Endodermal cell (in vitro differentiated cells): ENCODE measurements at regions not wholly inside any gene's neighbourhood (a gene's known extent, or its start where the extent isn't known, plus 50 kb on each side); places are given as distances from the start of the nearest gene placed in this dataset.

Experiments used
- DNase-seq: peaks from one replicate; pipeline ENCODE4 v3.0.0-alpha.2; 2017
- H3K27ac ChIP-seq: 2 replicates; pipeline ENCODE4 v1.5.1; 2013; ENCODE audit warnings: mild to moderate bottlenecking, low read depth, low read length, moderate library complexity
- H3K27me3 ChIP-seq: 2 replicates; pipeline ENCODE4 v1.6.1; 2013; ENCODE audit warnings: mild to moderate bottlenecking, low read length, moderate library complexity; ENCODE audit not compliant: insufficient read depth, control insufficient read depth, poor library complexity, severe bottlenecking
- H3K36me3 ChIP-seq: 2 replicates; pipeline ENCODE4 v1.7.0; 2013; ENCODE audit warnings: mild to moderate bottlenecking, low read length, moderate library complexity; ENCODE audit not compliant: control insufficient read depth, insufficient read depth
- H3K4me1 ChIP-seq: one replicate; pipeline ENCODE4 v1.7.0; 2013; ENCODE audit warnings: low read length; ENCODE audit not compliant: control insufficient read depth, insufficient read depth
- H3K4me3 ChIP-seq: 2 replicates; pipeline ENCODE4 v1.5.1; 2013; ENCODE audit warnings: mild to moderate bottlenecking, low read length, moderate library complexity
- H3K9ac ChIP-seq: 2 replicates; pipeline ENCODE4 v1.6.1; 2013; ENCODE audit warnings: mild to moderate bottlenecking, low read length, moderate library complexity; ENCODE audit not compliant: poor library complexity, severe bottlenecking; ENCODE audit errors: extremely low read depth
- H3K9me3 ChIP-seq: 2 replicates; pipeline ENCODE4 v1.6.1; 2013; ENCODE audit warnings: mild to moderate bottlenecking, low read length, moderate library complexity; ENCODE audit not compliant: control insufficient read depth
- H3K27ac Mint-ChIP-seq: 2 replicates; pipeline ENCODE4 v1.8.0; 2020; ENCODE audit warnings: mixed read lengths
- H3K27me3 Mint-ChIP-seq: 2 replicates; pipeline ENCODE4 v1.8.0; 2021; ENCODE audit warnings: mild to moderate bottlenecking, mixed read lengths; ENCODE audit not compliant: insufficient read depth
- H3K36me3 Mint-ChIP-seq: 2 replicates; pipeline ENCODE4 v1.8.0; 2020; ENCODE audit warnings: low read depth, mixed read lengths
- H3K4me1 Mint-ChIP-seq: 2 replicates; pipeline ENCODE4 v1.8.0; 2020; ENCODE audit warnings: mixed read lengths
- H3K4me3 Mint-ChIP-seq: 2 replicates; pipeline ENCODE4 v1.8.0; 2020; ENCODE audit warnings: mild to moderate bottlenecking, moderate library complexity, mixed read lengths
- H3K9me3 Mint-ChIP-seq: 2 replicates; pipeline ENCODE4 v1.8.0; 2020; ENCODE audit warnings: mild to moderate bottlenecking, mixed read lengths
- CTCF ChIP-seq: fragments of 200-600 bp; sonication (generic); conservative IDR thresholded peaks from 2 replicates; pipeline ENCODE4 v1.5.0; 2021; ENCODE audit warnings: antibody characterized with exemption, mild to moderate bottlenecking
- WGBS, 2 experiments: methylation state at CpG; one replicate each; pipeline versions ENCODE4 v1.1.5 to v1.1.7; 2013; ENCODE audit warnings: missing lambda C conversion rate in 2 of 2, mixed read lengths in 1 of 2; ENCODE audit not compliant: insufficient coverage in 1 of 2, insufficient read length in 1 of 2; 5-methylcytosine and 5-hydroxymethylcytosine counted together

GRCh38 chr9:108496846-108497245 lies 358.9 kb downstream of the ACTL7B start:
- Mint-ChIP-seq H3K27ac (no peak overlapping the region), H3K4me3 (no peak overlapping the region), H3K4me1 (no peaks in the 10 kb centered on the region), H3K9me3 (peaks cover 44% of the 10 kb centered on the region), H3K27me3 (no peaks in the 10 kb centered on the region), H3K36me3 (peaks cover 5% of the 10 kb centered on the region)
- 89 to 95% methylated on average over 3 to 4 of the region's 4 CpGs for WGBS, 2 experiments
- Histone ChIP-seq H3K9me3 (peaks cover 11% of the 10 kb centered on the region), H3K9ac (no peak overlapping the region), H3K27me3 (no peaks in the 10 kb centered on the region), H3K36me3 (no peaks in the 10 kb centered on the region), H3K4me1 (no peaks in the 10 kb centered on the region), H3K4me3 (no peak overlapping the region), H3K27ac (no peak overlapping the region)
- DNase-seq = no peak
- no peak for TF ChIP-seq CTCF

GRCh38 chr9:108489567-108489966 lies 366.2 kb downstream of the ACTL7B start:
- H3K36me3 Mint-ChIP-seq = no peaks in the 10 kb centered on the region
- H3K36me3 ChIP-seq = no peaks in the 10 kb centered on the region
- DNase-seq = no peak
- H3K4me3 ChIP-seq = no peak overlapping the region
- TF ChIP-seq CTCF = no peak
- no peaks in the 10 kb centered on the region for H3K9me3 Mint-ChIP-seq
- no peaks in the 10 kb centered on the region for H3K9me3 ChIP-seq
- no peaks in the 10 kb centered on the region for H3K4me1 Mint-ChIP-seq
- no peak overlapping the region for H3K27ac Mint-ChIP-seq
- H3K27me3 Mint-ChIP-seq = no peaks in the 10 kb centered on the region
- H3K9ac ChIP-seq = no peak overlapping the region
- H3K4me1 ChIP-seq = no peaks in the 10 kb centered on the region
- H3K4me3 Mint-ChIP-seq = no peak overlapping the region
- 95 to 100% methylated on average over 1 of the region's 1 CpG for WGBS, 2 experiments
- no peak overlapping the region for H3K27ac ChIP-seq
- H3K27me3 ChIP-seq = no peaks in the 10 kb centered on the region

- Histone ChIP-seq H3K4me3 (no peak overlapping the region), H3K27me3 (no peaks in the 10 kb centered on the region), H3K4me1 (no peaks in the 10 kb centered on the region), H3K9ac (no peak overlapping the region), H3K36me3 (no peaks in the 10 kb centered on the region), H3K9me3 (no peaks in the 10 kb centered on the region), H3K27ac (no peak overlapping the region)
- 80 to 82% methylated on average over 1 to 2 of the region's 2 CpGs for WGBS, 2 experiments
- no peak overlapping the region for H3K4me3 Mint-ChIP-seq
- H3K9me3 Mint-ChIP-seq = no peaks in the 10 kb centered on the region
- TF ChIP-seq CTCF = no peak
- no peaks in the 10 kb centered on the region for H3K27me3 Mint-ChIP-seq
- no peaks in the 10 kb centered on the region for H3K36me3 Mint-ChIP-seq
- H3K27ac Mint-ChIP-seq = no peak overlapping the region
- DNase-seq = no peak
- H3K4me1 Mint-ChIP-seq = no peaks in the 10 kb centered on the region
Observed at GRCh38 chr9:108486831-108487230, 369.0 kb downstream of the ACTL7B start.
